BE2C (cell line): ENCODE measurements at regions not wholly inside any gene's neighbourhood (a gene's known extent, or its start where the extent isn't known, plus 50 kb on each side); places are given as distances from the start of the nearest gene placed in this dataset.
"Not testable (repeated sequence)": the region's sequence is repeated elsewhere in the genome, so short reads cannot be mapped to it uniquely, and the experiment has no call there.

Experiments used
- DNase-seq: peaks from one replicate; pipeline ENCODE4 v3.0.0-alpha.2; 2020
- H3K27me3 ChIP-seq: fragments of 250-450 bp; sonication (Bioruptor Pico); 2 replicates; pipeline ENCODE4 v1.5.1; 2020; ENCODE audit warnings: mild to moderate bottlenecking
- H3K36me3 ChIP-seq: fragments of 250-450 bp; sonication (Bioruptor Pico); 2 replicates; pipeline ENCODE4 v1.5.1; 2020; ENCODE audit warnings: mild to moderate bottlenecking
- H3K4me1 ChIP-seq: fragments of 250-450 bp; sonication (Bioruptor Pico); 2 replicates; pipeline ENCODE4 v1.5.1; 2020
- H3K4me3 ChIP-seq: 2 replicates; pipeline ENCODE4 v1.5.1; 2011; ENCODE audit warnings: low read depth, low read length
- H3K9me3 ChIP-seq: fragments of 250-450 bp; sonication (Bioruptor Pico); 2 replicates; pipeline ENCODE4 v1.5.1; 2020
- CTCF ChIP-seq: IDR thresholded peaks from 2 replicates; pipeline ENCODE4 v1.5.1; 2012; ENCODE audit warnings: mild to moderate bottlenecking, low read depth, low read length

- no peak for DNase-seq
- Histone ChIP-seq H3K36me3 (no peaks in the 10 kb centered on the region), H3K9me3 (no peaks in the 10 kb centered on the region), H3K27me3 (no peaks in the 10 kb centered on the region), H3K4me3 (no peak overlapping the region), H3K4me1 (no peaks in the 10 kb centered on the region)
- no peak for TF ChIP-seq CTCF
Measured at GRCh38 chrX:112233164-112233563, 150.6 kb upstream of the TRPC5 start.

DNA sequence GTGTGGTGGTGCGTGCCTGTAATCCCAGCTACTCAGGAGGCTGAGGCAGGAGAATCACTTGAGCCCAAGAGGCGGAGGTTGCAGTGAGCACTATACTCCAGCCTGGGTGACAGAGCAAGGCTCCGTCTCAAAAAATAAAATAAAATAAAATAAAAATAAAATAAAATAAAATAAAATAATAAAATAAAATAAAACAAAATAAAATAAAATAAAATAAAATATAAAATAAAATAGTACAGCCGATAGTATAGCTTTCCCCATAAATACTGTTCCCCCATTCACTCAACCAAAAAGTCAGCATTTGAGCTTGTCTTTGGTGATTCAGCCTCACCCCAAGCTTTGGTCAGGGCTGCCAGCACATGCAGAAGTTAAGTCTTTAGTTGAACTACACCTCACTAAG is 144.2 kb upstream of the TRPC5 start:
- H3K4me1 ChIP-seq, H3K4me3 ChIP-seq, DNase-seq, H3K36me3 ChIP-seq, H3K9me3 ChIP-seq, H3K27me3 ChIP-seq: not testable (repeated sequence)

DNA sequence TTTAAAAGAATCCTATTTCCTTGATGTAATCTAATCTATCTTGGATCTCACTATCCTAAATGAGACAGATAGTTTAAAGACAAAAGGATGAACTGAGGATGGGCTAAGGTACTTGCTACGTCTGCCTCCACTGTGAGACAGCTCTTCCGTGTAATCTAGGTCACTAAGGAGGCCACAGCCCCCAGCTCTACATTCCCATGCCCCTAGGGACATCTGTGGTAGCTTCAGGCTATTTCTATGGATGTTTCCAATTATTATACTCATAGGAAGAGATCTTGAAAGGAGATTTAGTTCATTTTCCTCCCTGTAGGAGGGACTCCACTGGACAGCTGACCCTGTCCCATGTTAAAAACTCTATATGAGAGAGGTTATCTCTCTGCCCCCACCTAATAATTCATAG is 140.8 kb upstream of the TRPC5 start:
- TF ChIP-seq CTCF, result no peak
- no peaks in the 10 kb centered on the region for H3K9me3 ChIP-seq
- H3K27me3 ChIP-seq, result no peaks in the 10 kb centered on the region
- no peaks in the 10 kb centered on the region for H3K36me3 ChIP-seq
- H3K4me1 ChIP-seq, result no peaks in the 10 kb centered on the region; the same call in 1 of the 2 replicates
- DNase-seq, result peak; percentile 58
- H3K4me3 ChIP-seq, result no peak overlapping the region

- H3K27me3 ChIP-seq, result no peaks in the 10 kb centered on the region
- no peak for DNase-seq
- no peaks in the 10 kb centered on the region for H3K4me1 ChIP-seq
- TF ChIP-seq CTCF, result peak; percentile 31; the same call in 1 of the 2 replicates
- no peaks in the 10 kb centered on the region for H3K9me3 ChIP-seq
- H3K36me3 ChIP-seq, result no peaks in the 10 kb centered on the region
- H3K4me3 ChIP-seq, result no peak overlapping the region
Measured at GRCh38 chrX:112218388-112218787, 135.8 kb upstream of the TRPC5 start.

DNA sequence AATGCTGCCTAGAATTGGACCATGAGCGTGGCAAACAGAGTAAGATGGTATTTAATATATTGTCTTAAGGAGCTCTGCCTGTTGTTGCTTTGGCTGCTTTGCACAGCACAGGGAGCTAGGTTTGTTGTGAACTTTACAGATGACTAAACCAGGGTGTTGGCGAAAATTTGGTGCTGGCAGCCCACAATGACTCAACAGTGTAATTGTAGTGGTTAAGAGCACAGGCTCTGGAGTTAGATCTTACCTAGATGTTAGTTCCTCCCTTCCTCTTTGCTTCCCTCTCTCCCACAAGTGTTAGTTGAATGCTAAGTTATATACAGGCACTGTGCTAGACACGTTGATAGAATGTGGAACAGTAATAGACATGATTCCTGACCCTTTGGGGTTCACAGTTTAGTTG is 128.9 kb upstream of the TRPC5 start:
- no peak overlapping the region for H3K4me3 ChIP-seq
- H3K36me3 ChIP-seq, result no peaks in the 10 kb centered on the region
- H3K9me3 ChIP-seq, result no peaks in the 10 kb centered on the region
- DNase-seq, result no peak
- H3K27me3 ChIP-seq, result no peaks in the 10 kb centered on the region
- no peak for TF ChIP-seq CTCF
- no peaks in the 10 kb centered on the region for H3K4me1 ChIP-seq

GRCh38 chrX:112197840-112198239 is 115.3 kb upstream of the TRPC5 start:
- no peaks in the 10 kb centered on the region; the same call in 1 of the 2 replicates for H3K4me1 ChIP-seq
- H3K27me3 ChIP-seq, result no peaks in the 10 kb centered on the region
- DNase-seq, result no peak
- H3K9me3 ChIP-seq, result no peaks in the 10 kb centered on the region
- no peak overlapping the region for H3K4me3 ChIP-seq
- TF ChIP-seq CTCF, result no peak
- no peaks in the 10 kb centered on the region for H3K36me3 ChIP-seq

- Histone ChIP-seq H3K27me3 (no peaks in the 10 kb centered on the region), H3K4me3 (no peak overlapping the region), H3K9me3 (no peaks in the 10 kb centered on the region), H3K4me1 (peaks cover 4% of the 10 kb centered on the region), H3K36me3 (no peaks in the 10 kb centered on the region)
- TF ChIP-seq CTCF, result no peak
- peak; percentile 20 for DNase-seq
Measured at GRCh38 chrX:112190646-112191045, 108.1 kb upstream of the TRPC5 start.

DNA sequence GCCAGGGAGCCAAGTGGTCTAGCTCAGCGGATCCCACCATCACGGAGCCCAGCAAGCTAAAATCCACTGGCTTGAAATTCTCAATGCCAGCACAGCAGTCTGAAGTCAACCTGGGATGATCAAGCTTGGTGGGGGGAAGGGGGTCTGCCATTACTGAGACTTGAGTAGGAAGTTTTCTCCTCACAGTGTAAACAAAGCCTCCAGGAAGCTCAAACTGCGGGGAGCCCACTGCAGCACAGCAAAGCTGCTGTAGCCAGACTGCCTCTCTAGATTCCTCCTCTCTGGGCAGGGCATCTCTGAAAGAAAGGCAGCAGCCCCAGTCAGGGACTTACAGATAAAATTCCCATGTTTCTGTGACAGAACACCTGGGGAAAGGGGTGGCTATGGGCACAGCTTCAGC is 98.8 kb upstream of the TRPC5 start:
- H3K4me1 ChIP-seq, H3K27me3 ChIP-seq, DNase-seq, H3K4me3 ChIP-seq, H3K36me3 ChIP-seq, H3K9me3 ChIP-seq: not testable (repeated sequence)
